ENCODE measurements at regions not wholly inside any gene's neighbourhood (a gene's known extent, or its start where the extent isn't known, plus 50 kb on each side); places are given as distances from the start of the nearest gene placed in this dataset.

DNA sequence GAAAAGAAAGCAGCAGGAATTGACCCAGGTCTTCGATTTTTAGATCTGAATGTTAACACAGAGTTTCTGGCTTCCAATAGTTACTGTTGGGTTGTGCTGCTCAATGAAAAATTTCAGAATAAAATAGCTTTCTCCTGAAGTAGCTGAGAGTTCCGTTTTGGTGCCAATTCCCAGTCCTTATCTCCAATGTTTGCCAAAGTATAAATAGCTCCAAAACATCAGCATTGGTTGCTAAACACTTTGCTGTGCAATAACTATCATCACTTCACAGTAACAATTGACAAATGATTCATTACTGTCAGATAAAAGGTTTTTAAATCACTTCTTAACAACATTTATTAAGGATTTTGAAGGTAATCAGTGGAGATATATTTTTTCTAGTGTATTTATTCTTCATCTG lies 446.0 kb downstream of the PCDH20 start:
- TF ChIP-seq, protein P1, sequence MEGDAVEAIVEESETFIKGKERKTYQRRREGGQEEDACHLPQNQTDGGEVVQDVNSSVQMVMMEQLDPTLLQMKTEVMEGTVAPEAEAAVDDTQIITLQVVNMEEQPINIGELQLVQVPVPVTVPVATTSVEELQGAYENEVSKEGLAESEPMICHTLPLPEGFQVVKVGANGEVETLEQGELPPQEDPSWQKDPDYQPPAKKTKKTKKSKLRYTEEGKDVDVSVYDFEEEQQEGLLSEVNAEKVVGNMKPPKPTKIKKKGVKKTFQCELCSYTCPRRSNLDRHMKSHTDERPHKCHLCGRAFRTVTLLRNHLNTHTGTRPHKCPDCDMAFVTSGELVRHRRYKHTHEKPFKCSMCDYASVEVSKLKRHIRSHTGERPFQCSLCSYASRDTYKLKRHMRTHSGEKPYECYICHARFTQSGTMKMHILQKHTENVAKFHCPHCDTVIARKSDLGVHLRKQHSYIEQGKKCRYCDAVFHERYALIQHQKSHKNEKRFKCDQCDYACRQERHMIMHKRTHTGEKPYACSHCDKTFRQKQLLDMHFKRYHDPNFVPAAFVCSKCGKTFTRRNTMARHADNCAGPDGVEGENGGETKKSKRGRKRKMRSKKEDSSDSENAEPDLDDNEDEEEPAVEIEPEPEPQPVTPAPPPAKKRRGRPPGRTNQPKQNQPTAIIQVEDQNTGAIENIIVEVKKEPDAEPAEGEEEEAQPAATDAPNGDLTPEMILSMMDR (IDR thresholded peaks at IDR 0.05) = no peak
- no peak for TF ChIP-seq POLR2A (IDR thresholded peaks at IDR 0.05)

Measured in vagina (tissue), 2 donors.